Neural cell (in vitro differentiated cells): ENCODE measurements at regions not wholly inside any gene's neighbourhood (a gene's known extent, or its start where the extent isn't known, plus 50 kb on each side); places are given as distances from the start of the nearest gene placed in this dataset.

Source experiments
- H2AFZ ChIP-seq: fragments of 200-600, 300-800 bp; sonication (generic), shearing (Covaris generic); 2 replicates; pipeline ENCODE4 v1.6.0; 2014; ENCODE audit warnings: low read depth, mild to moderate bottlenecking, antibody characterized with exemption, low read length, moderate library complexity
- H3F3A ChIP-seq: fragments of 200-600 bp; shearing (Covaris generic); 2 replicates; pipeline ENCODE4 v1.6.1; 2016; ENCODE audit warnings: mild to moderate bottlenecking, moderate library complexity, mixed read lengths, antibody characterized with exemption, low read length; ENCODE audit not compliant: insufficient read depth, poor library complexity, severe bottlenecking
- H3K27ac ChIP-seq: fragments of 200-600, 300-800 bp; sonication (generic), shearing (Covaris generic); 2 replicates; pipeline ENCODE4 v1.5.1; 2014; ENCODE audit warnings: mild to moderate bottlenecking, low read length, moderate library complexity
- H3K27me3 ChIP-seq: fragments of 300-800, 200-600 bp; sonication (generic), shearing (Covaris generic); 2 replicates; pipeline ENCODE4 v1.6.0; 2014; ENCODE audit warnings: mild to moderate bottlenecking, low read depth, low read length, moderate library complexity; ENCODE audit not compliant: insufficient read depth
- H3K36me3 ChIP-seq: fragments of 300-800, 200-600 bp; sonication (generic), shearing (Covaris generic); 2 replicates; pipeline ENCODE4 v1.5.1; 2014; ENCODE audit warnings: mild to moderate bottlenecking, antibody characterized with exemption, low read length, moderate library complexity; ENCODE audit not compliant: insufficient read depth
- H3K4me2 ChIP-seq: fragments of 300-800, 200-600 bp; sonication (generic), shearing (Covaris generic); 2 replicates; pipeline ENCODE4 v1.6.0; 2014; ENCODE audit warnings: mild to moderate bottlenecking, low read length
- H3K4me3 ChIP-seq: fragments of 300-800, 200-600 bp; sonication (generic), shearing (Covaris generic); 2 replicates; pipeline ENCODE4 v1.5.1; 2014; ENCODE audit warnings: mild to moderate bottlenecking, low read length, moderate library complexity
- H3K79me2 ChIP-seq: fragments of 200-600 bp; shearing (Covaris generic); replicated peaks from 2 replicates; pipeline ENCODE4 v1.6.0; 2014; ENCODE audit warnings: mild to moderate bottlenecking, low read length, moderate library complexity; ENCODE audit not compliant: insufficient read depth
- H3K9ac ChIP-seq: fragments of 300-800, 200-600 bp; sonication (generic), shearing (Covaris generic); 2 replicates; pipeline ENCODE4 v1.6.1; 2016; ENCODE audit warnings: mild to moderate bottlenecking, low read length, mixed read lengths
- H3K9me2 ChIP-seq: fragments of 200-600 bp; shearing (Covaris generic); 2 replicates; pipeline ENCODE4 v1.6.1; 2016; ENCODE audit warnings: mild to moderate bottlenecking, low read length, mixed read lengths; ENCODE audit not compliant: insufficient read depth
- H3K9me3 ChIP-seq: fragments of 200-600, 300-800 bp; sonication (generic), shearing (Covaris generic); 2 replicates; pipeline ENCODE4 v1.6.1; 2016; ENCODE audit warnings: mild to moderate bottlenecking, mixed run types, low read length, moderate library complexity, mixed read lengths
- H4K20me1 ChIP-seq: fragments of 200-600 bp; shearing (Covaris generic); 2 replicates; pipeline ENCODE4 v1.6.1; 2016; ENCODE audit warnings: mild to moderate bottlenecking, mixed run types; ENCODE audit not compliant: insufficient read depth
- EP300 ChIP-seq: fragments of 450-650 bp; conservative IDR thresholded peaks from 2 replicates; pipeline ENCODE4 v1.6.1; 2014; ENCODE audit warnings: antibody characterized with exemption, mild to moderate bottlenecking, moderate library complexity; ENCODE audit not compliant: poor library complexity, severe bottlenecking
- EZH2 ChIP-seq: fragments of 200-600, 300-800 bp; shearing (Covaris generic), sonication (generic); IDR thresholded peaks from 2 replicates; pipeline ENCODE4 v1.6.1; 2014; ENCODE audit warnings: antibody characterized with exemption, low read length, borderline replicate concordance, mild to moderate bottlenecking; ENCODE audit not compliant: insufficient read depth, poor library complexity, severe bottlenecking
- MXI1 ChIP-seq: fragments of 450-650 bp; conservative IDR thresholded peaks from 2 replicates; pipeline ENCODE4 v1.6.1; 2014; ENCODE audit warnings: antibody characterized with exemption, mild to moderate bottlenecking; ENCODE audit not compliant: poor library complexity, severe bottlenecking
- POLR2AphosphoS5 ChIP-seq: IDR thresholded peaks from 2 replicates; pipeline ENCODE4 v1.6.1; 2012
- RAD21 ChIP-seq: fragments of 450-650 bp; conservative IDR thresholded peaks from 2 replicates; pipeline ENCODE4 v1.6.1; 2014; ENCODE audit warnings: antibody characterized with exemption, mild to moderate bottlenecking, moderate library complexity
- SMC3 ChIP-seq: fragments of 450-650 bp; conservative IDR thresholded peaks from 2 replicates; pipeline ENCODE4 v1.6.1; 2014; ENCODE audit warnings: antibody characterized with exemption, mild to moderate bottlenecking, moderate library complexity; ENCODE audit not compliant: poor library complexity
- TAF1 ChIP-seq: IDR thresholded peaks from 2 replicates; pipeline ENCODE4 v1.6.1; 2012; ENCODE audit warnings: low read depth
- TF ChIP-seq, protein P1 (sequence below): fragments of 450-650 bp; IDR thresholded peaks from 2 replicates; pipeline ENCODE4 v1.5.1; 2014; ENCODE audit warnings: antibody characterized with exemption, mild to moderate bottlenecking, moderate library complexity; ENCODE audit not compliant: poor library complexity, severe bottlenecking
- TF ChIP-seq, protein P2 (sequence below): IDR thresholded peaks from 2 replicates; pipeline ENCODE4 v1.6.1; 2012; ENCODE audit warnings: borderline replicate concordance

DNA sequence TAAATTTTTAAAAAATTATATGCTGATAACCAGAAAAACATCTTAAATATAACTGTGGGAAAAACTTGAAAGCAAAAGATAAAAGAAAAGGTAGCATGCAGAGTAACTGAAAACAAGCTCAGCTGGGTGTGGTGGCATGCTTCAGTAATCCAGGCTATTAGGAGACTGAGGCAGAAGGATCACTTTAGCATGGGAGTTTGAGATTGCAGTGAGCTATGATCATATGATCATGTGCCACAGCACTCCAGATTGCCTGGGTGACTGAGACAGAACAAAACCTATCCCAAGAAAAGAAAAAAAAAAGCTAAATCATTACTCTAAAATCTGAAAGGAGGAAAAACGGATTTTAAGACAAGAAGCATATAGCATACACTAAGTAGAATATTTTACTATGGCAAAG lies 1624.0 kb downstream of the AMY1C start:
- no peak for TF ChIP-seq POLR2AphosphoS5
- TF ChIP-seq, protein P1, sequence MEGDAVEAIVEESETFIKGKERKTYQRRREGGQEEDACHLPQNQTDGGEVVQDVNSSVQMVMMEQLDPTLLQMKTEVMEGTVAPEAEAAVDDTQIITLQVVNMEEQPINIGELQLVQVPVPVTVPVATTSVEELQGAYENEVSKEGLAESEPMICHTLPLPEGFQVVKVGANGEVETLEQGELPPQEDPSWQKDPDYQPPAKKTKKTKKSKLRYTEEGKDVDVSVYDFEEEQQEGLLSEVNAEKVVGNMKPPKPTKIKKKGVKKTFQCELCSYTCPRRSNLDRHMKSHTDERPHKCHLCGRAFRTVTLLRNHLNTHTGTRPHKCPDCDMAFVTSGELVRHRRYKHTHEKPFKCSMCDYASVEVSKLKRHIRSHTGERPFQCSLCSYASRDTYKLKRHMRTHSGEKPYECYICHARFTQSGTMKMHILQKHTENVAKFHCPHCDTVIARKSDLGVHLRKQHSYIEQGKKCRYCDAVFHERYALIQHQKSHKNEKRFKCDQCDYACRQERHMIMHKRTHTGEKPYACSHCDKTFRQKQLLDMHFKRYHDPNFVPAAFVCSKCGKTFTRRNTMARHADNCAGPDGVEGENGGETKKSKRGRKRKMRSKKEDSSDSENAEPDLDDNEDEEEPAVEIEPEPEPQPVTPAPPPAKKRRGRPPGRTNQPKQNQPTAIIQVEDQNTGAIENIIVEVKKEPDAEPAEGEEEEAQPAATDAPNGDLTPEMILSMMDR, result no peak
- TF ChIP-seq EP300, result no peak
- TF ChIP-seq, protein P2, sequence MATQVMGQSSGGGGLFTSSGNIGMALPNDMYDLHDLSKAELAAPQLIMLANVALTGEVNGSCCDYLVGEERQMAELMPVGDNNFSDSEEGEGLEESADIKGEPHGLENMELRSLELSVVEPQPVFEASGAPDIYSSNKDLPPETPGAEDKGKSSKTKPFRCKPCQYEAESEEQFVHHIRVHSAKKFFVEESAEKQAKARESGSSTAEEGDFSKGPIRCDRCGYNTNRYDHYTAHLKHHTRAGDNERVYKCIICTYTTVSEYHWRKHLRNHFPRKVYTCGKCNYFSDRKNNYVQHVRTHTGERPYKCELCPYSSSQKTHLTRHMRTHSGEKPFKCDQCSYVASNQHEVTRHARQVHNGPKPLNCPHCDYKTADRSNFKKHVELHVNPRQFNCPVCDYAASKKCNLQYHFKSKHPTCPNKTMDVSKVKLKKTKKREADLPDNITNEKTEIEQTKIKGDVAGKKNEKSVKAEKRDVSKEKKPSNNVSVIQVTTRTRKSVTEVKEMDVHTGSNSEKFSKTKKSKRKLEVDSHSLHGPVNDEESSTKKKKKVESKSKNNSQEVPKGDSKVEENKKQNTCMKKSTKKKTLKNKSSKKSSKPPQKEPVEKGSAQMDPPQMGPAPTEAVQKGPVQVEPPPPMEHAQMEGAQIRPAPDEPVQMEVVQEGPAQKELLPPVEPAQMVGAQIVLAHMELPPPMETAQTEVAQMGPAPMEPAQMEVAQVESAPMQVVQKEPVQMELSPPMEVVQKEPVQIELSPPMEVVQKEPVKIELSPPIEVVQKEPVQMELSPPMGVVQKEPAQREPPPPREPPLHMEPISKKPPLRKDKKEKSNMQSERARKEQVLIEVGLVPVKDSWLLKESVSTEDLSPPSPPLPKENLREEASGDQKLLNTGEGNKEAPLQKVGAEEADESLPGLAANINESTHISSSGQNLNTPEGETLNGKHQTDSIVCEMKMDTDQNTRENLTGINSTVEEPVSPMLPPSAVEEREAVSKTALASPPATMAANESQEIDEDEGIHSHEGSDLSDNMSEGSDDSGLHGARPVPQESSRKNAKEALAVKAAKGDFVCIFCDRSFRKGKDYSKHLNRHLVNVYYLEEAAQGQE, result no peak
- no peak for TF ChIP-seq MXI1
- TF ChIP-seq SMC3, result no peak
- TF ChIP-seq RAD21, result no peak
- no peak for TF ChIP-seq EZH2
- Histone ChIP-seq H3K9ac (no peak overlapping the region), H3K9me2 (no peaks in the 10 kb centered on the region), H2AFZ (no peak overlapping the region), H3K79me2 (no peaks in the 10 kb centered on the region), H4K20me1 (no peaks in the 10 kb centered on the region), H3K4me2 (no peak overlapping the region), H3K27ac (no peak overlapping the region), H3K27me3 (no peaks in the 10 kb centered on the region), H3K36me3 (no peaks in the 10 kb centered on the region), H3K4me3 (no peak overlapping the region), H3K9me3 (no peaks in the 10 kb centered on the region), H3F3A (no peaks in the 10 kb centered on the region)

DNA sequence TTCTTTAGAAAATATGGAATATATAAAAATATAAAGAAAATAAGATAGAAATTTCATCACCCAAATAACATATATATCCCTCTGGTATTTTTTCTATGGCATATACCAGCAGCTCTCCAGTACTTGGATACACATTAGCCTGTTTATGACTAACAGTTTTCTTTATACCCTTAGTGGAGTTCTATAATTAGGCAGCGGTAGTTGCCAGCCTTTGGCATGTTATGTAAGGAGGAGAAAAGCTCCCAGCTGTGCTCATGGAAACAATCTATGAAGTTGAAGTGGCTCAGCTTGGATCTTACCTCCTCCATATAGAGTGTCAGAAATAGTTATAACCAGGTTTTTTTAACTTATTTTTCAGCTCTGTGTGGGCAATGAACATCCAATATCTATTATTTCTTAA lies 1636.8 kb downstream of the AMY1C start:
- Histone ChIP-seq H3K9me2 (no peaks in the 10 kb centered on the region), H3K79me2 (no peaks in the 10 kb centered on the region), H2AFZ (no peak overlapping the region), H4K20me1 (no peaks in the 10 kb centered on the region), H3K36me3 (no peaks in the 10 kb centered on the region), H3K9me3 (no peaks in the 10 kb centered on the region), H3F3A (no peaks in the 10 kb centered on the region), H3K4me2 (no peak overlapping the region), H3K9ac (no peak overlapping the region), H3K27me3 (no peaks in the 10 kb centered on the region), H3K4me3 (no peak overlapping the region), H3K27ac (no peak overlapping the region)
- TF ChIP-seq EZH2, result no peak
- TF ChIP-seq RAD21, result no peak

DNA sequence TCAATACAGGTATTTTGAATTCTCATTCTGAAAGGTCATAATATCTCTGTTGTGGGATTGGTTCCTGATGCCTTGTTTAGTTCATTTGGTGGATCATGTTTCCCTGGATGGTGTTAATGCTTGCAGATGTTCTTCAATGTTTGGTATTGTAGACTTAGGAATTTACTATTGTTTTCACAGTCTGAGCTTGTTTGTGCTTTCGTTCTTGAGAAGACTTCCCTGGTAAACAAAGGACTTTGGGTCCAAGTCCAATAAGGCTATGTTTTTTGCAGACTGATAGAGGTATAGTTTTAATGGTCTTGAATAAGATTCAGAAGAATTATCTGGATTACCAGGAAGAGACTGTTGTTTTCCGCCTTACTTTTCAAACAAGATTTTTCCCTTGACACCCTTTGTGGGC lies 1646.3 kb downstream of the AMY1C start:
- no peak for TF ChIP-seq POLR2AphosphoS5
- TF ChIP-seq RAD21, result no peak
- TF ChIP-seq MXI1, result no peak
- TF ChIP-seq, protein P1, result no peak
- TF ChIP-seq TAF1, result no peak
- TF ChIP-seq SMC3, result no peak
- TF ChIP-seq EP300, result no peak
- TF ChIP-seq, protein P2, result no peak
- TF ChIP-seq EZH2, result no peak
- no peaks in the 10 kb centered on the region for H4K20me1 ChIP-seq
- H3K27ac ChIP-seq, result no peak overlapping the region
- H3K27me3 ChIP-seq, result no peaks in the 10 kb centered on the region
- H3K4me2 ChIP-seq, result no peak overlapping the region
- no peaks in the 10 kb centered on the region for H3K9me2 ChIP-seq
- H3K79me2 ChIP-seq, result no peaks in the 10 kb centered on the region
- no peaks in the 10 kb centered on the region for H3K9me3 ChIP-seq
- H3K9ac ChIP-seq, result no peak overlapping the region
- H3K4me3 ChIP-seq, result no peak overlapping the region
- no peak overlapping the region for H2AFZ ChIP-seq
- no peaks in the 10 kb centered on the region for H3K36me3 ChIP-seq
- H3F3A ChIP-seq, result no peaks in the 10 kb centered on the region
